Frontal cortex (tissue), 3 donors: ENCODE measurements at regions not wholly inside any gene's neighbourhood (a gene's known extent, or its start where the extent isn't known, plus 50 kb on each side); places are given as distances from the start of the nearest gene placed in this dataset.
"Not testable (repeated sequence)": the region's sequence is repeated elsewhere in the genome, so short reads cannot be mapped to it uniquely, and the experiment has no call there.

Experiments used
- DNase-seq, 2 donors: peaks; one replicate each; pipeline ENCODE4 v3.0.0; 2012; ENCODE audit warnings: low spot score in 2 of 2
- FAIRE-seq: peaks from 2 replicates; lab custom pipeline; 2012; peaks lifted over from hg19 to GRCh38; lab: Jason Lieb, UNC
- donor health status: control.
- donor health status: control.
- donor health status: control.

DNA sequence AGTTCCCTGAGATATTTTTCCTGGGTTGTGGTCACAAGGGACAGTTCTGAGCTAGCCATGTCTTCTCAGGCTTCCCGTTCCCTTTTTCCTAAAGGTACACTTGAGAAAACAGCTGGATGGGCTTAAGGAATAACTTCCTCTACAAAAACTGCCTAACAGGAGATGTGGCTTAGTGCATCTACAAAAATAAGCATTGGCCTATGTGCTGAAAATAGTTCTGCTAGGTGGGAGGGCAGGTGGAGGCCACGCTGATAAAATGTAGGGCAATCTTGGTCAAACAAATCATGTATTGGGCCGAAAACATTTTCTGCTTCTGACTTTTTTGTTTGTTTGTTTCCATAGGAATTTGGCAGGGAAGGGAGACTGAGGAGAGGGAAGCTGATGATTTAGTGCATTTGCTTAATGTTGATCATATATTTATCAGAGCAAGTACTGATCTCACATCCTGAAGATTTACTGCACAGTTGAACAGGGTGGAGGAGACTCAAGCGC, 409.4 kb upstream of the FZD8 start:
- no peak for DNase-seq
- FAIRE-seq, result no peak

DNA sequence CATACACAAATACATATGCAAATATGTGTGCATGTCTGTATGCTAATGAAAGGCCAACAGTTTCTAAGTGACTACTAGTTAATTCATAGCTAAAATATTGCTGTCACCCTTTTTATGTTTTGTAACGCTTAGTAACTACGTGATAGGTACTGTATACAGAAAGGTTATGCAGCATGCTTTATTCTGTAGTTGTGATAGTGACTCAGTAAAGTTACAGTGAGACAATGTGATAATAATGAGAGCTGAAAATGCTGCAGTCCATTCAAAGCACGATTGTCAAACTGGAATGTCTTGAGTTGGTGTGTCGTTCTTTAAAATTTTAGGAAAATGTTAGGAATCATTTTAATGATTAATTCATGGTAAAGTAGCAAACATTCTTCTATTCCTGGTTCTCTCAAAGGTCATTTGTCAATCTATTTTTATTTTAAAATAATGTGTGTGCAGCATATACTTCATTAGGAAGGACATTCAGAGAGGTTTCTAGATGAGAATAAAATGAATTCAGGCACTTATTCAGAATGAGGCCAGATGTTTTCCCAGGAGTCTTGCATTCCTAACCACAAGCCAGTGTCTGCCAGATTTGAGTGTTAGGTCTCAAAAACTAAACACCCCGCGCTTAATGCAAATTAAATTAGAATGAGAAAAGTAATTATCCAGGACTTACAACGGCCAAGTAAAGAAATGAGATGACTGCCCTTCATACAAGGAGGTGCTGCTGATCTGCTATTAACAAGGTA, 408.8 kb upstream of the FZD8 start:
- no peak for FAIRE-seq

DNA sequence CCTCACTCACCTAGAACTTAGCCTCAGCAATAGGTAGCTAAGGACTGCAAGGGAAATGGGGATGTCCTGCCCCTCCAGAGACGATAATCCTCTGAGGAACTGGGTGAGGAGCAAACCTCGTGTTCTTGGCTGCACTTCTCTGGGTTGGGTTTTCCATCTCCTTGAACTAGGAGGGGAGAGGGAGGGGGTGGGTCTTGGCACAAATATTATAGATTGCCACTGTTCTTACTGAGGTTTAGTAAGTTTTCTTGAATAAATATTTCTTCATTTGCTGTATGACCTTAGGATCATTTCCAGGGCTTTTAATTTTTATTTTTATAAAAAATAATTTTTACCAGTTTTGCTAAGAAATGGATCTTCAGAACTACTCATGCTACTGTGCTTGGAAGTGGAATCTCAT, 406.7 kb upstream of the FZD8 start:
- DNase-seq (no peak), FAIRE-seq (no peak)

More for the DNA sequence above, 408.8 kb upstream of the FZD8 start:
- no peak for DNase-seq

DNA sequence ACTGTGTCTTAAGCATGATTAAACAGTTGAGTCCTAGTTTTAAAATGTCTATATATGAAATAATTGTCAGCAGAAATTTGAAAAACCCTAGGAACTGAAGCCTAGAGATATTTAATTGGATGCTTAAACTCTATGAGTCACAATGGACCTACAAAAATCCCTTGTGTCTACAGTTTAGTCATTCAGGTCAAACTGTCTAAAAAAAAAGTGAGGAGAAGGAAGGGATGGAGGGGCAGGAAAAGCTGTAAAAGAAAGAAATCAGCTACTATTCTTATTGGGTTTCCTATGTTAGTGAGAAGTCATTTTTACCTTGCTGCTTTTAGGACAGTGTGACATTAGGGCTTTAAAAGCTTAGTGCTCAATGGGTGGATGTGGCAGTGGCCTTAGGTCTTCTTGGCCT, 406.1 kb upstream of the FZD8 start:
- FAIRE-seq, result no peak
- DNase-seq, result no peak

DNA sequence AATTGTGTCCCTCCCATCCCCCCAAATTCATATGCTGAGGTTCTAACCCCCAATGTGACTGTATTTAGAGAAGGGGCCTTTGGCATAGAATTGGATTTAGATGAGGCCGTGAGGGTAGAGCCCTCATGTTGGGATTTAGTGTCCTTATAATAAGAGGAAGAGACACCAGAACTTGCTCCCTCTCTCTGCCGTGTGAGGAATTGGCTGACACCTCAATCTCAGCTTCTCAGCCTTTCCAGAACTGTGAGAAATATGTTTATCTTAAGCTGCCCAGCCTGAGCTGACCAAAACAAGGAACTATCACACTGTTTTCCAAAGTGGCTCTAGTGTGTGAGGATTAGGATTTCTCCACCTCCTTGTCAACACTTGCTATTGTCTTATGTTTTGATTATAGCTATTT, 400.0 kb upstream of the FZD8 start:
- FAIRE-seq (no peak), DNase-seq (no peak)

DNA sequence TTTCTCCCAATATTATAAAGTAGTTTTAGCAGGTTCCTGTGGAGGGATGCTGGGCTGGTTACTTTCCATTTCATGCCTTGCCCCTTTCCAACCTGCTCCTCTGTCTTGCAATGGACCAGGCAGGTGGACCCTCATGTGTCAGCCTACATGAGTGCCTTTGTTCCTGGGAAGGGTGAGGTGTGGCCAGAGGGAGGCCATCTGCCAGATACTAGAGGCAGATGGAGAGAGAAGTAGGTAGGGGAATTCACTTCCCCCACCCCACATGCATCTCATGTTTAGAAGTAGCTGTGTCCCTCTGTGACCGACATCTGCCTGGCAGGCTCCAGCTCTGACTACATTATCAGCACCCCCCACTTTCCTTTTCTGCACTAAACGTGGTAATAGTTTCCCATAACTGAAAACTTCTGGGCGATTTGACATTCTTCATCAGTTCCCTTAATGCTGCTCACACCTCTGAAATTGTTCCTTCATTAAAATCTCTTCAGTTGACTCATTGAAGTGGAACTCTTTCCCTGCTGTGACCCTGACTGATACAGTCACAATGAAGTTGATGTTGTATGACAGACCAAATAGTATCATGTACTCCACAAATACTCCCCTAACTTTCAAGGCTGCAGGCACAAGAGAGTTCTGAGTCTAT, 396.3 kb upstream of the FZD8 start:
- FAIRE-seq (no peak), DNase-seq (no peak)

DNA sequence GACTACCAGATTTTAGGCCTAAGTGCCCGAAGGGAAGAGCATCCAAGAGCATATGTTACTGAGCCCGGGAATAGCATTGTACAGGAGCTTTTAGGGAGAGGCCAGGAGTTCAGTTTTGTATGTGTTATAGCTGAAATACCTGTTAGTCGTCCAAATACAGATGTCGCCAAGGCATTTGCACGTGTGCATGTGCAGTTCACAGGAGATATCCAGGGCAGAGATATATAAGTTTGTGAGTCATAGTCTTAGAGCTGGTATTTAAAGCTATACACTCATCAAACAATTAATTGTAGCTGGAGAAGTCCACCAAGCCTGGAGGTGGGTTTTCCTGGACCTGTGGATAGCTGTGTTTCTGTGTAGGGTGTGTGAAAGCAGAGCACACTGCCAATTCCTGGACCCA, 394.0 kb upstream of the FZD8 start:
- FAIRE-seq (no peak), DNase-seq (no peak)

DNA sequence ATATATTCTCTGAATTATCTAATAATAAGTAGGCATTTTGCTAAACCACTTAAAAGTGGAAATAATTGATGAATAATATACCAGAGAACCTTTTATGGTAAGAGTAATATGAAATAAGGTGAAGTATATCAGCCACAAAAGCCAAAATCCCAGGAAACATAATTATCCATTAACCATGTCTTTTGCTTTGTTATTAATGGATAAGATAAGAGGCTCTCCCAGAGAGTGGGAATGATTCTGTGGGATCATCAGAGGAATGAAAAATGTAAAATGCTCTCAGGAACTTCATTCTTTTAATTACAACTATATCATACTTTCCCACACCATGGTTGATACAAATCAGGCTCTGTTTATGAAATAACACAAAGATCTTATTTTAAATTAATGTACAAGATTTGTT, 391.7 kb upstream of the FZD8 start:
- no peak for FAIRE-seq
- no peak for DNase-seq

DNA sequence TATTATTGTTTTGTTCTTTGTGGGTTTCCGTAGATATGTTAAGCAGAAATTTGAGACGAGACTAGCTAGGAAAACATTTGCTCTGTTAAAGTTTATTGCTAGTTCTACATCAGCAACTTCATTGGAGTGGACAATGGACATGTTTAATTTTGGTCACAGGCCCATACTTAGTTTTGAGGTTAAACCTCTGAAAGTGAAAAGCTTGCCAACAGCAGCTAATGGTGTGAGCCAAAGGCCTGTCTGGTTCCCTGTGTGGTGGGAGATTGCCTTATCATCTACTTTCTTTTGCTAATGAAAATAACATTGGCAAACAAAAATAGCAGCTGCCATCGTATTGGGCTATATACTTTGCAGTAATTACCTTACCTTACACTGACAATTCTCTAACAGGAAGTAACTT, 388.4 kb upstream of the FZD8 start:
- FAIRE-seq (no peak), DNase-seq (no peak)

DNA sequence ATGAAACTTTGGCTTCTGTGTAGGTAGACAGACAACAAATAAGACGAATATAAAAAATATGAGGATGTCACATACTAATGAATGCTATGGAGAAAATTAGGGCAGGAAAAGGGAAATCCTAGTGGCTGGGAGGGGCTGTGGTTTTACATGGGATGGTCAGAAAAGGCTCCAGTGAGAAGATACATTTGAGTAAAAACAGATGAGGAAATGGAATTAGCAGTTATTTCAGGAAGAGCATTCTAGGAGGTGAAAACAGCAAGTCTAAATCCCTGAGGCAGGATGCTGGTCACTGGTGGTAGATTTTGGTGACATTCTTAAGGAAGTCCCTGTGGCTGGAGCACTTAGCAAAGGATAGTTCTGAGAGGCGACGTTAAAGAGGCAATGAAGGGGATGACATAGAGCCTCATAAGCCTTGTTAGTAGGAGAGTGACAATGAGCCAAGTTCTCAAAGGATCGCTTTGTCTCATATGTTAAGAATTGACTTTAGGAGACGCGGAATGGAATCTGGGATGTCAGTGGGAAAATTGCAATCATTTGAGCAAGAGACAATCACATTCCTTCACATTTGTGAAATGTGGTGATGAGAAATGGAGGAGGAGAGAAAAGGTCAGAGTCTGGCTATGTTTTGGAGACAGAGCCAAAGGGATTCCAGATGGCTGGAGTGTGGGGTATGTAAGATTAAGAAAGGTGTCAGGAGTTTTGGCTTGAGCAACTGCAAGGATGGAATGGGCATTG, 384.7 kb upstream of the FZD8 start:
- no peak for DNase-seq
- no peak for FAIRE-seq

DNA sequence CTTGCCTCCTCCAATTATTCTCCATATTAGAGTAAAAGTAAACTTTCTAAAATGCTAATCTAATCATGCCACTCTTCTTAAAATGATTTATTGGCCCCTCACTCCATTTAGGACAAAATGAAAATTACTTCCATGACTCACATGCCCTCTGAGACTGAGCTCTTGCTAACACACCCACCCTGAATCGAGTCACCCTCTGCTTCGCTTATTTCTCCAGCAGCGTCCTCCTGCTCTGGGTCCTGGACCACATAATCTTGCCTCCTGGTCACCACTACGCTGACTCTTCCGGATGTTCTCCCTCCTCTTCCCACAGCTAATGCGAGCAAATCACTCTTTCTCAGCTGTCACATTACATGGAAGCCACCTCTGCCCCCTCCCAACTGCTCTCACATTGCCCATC, 384.0 kb upstream of the FZD8 start:
- no peak for DNase-seq

DNA sequence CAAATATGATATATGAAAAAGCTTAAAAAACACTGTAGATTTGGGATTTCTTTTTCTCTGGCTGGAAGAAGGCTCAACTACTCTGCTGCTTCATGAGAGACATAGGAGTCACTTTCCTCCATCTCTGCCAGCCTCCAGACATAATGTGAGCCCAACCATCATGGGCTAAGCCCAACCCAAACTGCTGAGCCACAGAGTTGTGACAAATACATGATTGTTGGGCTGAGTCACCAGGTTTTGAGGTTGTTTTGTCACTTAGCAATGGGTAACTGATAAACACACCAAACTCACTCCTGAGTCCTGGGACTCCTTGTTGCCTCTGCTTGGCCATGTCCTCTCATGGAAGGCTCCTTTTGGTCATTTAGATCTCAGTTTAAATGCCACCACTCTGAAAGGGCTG, 381.8 kb upstream of the FZD8 start:
- no peak for DNase-seq
- FAIRE-seq, result no peak

More for the DNA sequence above, 384.0 kb upstream of the FZD8 start:
- no peak for FAIRE-seq

DNA sequence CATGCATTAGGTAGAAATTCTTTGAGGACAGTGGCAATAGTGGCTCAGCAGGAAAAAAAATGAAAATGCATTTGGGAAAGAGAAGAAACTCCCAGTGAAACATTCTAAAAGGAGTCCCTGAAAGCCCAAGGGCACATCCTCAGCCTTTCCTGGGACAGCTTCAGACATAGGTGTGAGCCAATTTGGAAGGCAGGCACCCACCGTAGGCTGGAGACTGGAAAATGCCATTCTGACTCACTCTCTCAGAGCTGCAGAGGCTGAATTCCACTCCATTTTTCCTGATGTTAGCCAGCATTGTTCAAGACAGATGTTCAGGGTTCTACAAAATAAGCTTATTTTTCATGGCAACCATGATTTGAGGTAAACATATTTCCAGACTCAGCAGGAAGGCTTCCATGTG, 379.0 kb upstream of the FZD8 start:
- no peak for DNase-seq
- FAIRE-seq, result no peak

DNA sequence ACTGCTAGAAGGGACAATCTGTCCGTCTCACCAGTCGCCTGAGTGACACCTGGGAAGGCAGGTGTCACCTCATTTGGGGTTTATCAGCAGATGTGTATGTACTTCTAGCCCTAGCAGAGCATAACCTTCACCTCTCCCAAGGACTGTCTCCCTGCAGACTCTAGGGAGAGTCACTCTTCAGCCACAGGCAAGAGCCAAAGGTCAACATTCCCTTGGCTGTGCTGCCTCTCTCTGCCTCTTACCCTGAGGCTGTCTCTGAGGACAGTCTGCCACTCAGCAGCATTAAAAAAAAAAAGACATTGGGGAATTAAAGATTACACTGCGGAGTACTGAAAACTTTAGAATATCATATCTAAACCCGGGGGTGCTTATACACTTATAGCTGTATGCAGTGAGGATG, 377.7 kb upstream of the FZD8 start:
- DNase-seq (no peak), FAIRE-seq (no peak)

DNA sequence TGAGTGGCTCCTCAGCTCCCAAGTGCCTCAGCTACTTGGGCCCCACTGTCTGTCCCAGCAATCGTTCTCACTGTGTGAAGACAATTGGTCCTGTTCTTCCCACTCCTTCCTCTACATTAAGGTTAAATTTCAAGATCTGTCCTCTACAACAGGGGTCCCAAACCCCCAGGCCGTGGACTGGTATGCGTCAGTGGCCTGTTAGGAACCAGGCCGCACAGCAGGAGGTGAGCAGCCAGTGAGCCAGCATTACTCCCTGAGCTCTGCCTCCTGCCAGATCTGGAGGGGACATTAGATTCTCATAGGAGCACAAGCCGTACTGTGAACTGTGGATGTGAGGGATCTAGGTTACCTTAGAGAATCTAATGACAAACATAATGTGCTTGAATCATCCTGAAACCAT, 376.9 kb upstream of the FZD8 start:
- FAIRE-seq (no peak), DNase-seq (no peak)

DNA sequence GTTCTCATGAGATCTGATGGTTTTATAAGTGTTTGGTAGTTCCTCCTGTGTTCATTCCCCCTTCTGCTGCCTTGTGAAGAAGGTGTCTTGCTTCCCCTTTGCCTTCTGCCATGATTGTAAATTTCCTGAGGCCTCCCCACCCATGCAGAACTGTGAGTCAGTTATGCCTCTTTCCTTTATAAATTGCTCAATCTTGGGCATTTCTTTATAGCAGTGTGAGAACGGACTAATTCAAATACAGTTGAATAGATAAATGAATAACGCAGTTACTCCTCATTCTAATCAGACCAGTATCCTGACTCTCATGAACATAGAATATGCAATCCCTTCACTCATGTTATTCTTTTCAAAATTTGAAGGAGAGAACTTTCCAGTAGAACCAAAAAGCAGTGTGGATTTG, 375.0 kb upstream of the FZD8 start:
- DNase-seq, result no peak
- FAIRE-seq, result no peak

DNA sequence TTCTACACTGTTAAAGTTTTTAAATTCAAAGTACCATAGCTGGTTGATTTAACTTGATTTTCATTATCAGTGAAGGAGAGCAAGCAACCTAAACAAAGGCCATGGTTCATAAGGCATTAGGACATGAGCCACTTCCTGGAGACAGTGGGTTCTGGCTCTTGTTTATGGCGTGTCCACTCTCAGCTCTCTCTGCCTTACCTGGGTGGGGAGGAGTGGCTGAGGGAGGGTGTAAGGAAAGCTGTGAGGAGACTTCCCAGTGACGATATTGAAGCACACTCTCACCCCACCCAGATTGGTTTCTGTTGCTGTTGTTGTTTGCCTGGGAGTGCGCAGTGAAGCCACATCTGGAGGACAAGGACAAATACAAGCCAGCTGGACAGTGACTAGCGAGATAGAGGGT, 365.3 kb upstream of the FZD8 start:
- FAIRE-seq (no peak), DNase-seq (no peak)

DNA sequence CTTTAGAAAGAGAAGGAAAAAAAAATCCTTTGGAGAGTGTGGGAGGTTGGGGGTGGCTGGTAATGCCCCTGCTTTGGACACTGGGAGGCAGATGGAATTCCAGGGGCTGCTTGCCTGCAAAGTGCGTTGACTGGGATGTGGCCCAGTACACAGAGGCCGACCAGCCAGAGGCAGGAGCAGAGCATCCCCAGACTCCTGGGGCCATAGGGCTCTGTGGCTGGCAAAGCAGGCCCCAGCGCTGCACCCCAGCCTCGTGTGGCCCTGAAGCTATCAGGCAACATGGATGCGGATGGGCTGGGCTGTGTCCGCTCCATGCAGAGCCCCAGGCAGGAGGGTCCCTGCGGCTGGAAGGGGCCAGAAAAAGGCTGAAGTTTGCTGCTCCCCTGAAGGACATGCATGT, 361.6 kb upstream of the FZD8 start:
- no peak for DNase-seq
- no peak for FAIRE-seq

DNA sequence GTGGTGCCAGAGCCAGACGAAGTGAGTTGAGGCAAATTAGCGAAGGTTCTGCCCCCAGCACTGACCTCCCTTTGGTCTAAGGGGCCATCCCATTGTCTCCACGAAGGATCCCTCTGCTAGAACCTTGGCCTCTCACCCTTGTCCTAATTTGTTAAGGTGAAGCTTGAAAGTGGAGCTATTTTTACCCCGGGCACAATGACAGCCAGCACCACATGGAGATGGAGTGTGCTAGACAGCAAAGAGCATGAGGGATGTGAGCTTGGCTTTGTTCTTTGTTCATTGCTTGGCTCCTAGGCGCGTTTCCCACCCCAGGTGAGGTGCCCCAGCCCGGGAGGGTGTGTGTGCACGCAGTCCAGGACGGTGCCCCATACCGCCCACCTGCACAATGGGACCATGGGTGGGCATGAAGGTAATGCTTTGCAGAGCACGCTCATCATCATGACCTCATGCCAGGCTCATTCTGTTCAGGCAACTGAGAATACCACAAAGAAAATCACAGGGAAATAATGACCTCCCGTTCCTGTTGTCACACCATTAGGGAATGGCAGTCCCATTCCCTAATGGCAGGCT, 361.0 kb upstream of the FZD8 start:
- no peak for FAIRE-seq
- DNase-seq, result no peak

DNA sequence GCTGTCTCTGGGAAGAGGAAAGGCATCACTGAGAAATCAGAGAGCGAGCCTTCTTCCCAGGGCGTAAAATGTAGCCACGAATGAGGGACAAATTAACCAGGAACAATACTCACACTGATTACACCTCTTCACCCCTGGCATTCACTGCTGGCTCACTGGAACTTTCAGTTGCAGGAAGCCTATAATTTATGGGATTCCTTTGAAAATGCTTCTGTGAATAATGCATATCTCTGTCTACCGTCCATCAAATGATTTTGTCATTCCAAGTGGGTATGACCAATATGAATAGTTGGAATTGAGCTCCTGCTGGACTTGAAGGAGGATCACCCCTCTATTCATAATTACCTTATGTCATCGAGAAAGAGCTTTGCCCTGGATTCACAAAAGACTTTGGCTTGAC, 360.3 kb upstream of the FZD8 start:
- no peak for FAIRE-seq
- no peak for DNase-seq

DNA sequence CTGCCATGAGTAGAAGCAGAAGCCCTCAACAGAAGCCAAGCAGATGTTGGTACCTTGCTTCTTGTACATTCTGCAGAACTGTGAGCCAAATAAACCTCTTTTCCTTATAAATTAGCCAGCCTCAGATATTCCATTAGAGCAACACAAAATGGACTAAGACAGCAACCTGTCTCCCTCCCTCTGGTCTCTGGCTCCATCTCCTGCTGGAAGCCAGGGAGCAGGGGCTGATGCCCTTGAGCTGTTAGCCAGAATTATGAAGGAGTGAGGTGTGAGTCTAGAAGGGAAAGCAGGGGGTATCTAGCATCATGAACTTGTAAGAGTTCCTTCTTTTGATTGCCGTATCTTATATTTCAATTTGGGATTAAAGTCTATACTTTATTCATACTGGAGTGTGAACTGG, 358.7 kb upstream of the FZD8 start:
- DNase-seq, FAIRE-seq: not testable (repeated sequence)
